ENCODE measurements at regions not wholly inside any gene's neighbourhood (a gene's known extent, or its start where the extent isn't known, plus 50 kb on each side); places are given as distances from the start of the nearest gene placed in this dataset.

GRCh38 chr12:124448955-124449622 is 118.3 kb downstream of the NCOR2 start:
- no peak overlapping the region for H3K4me3 ChIP-seq (ENCODE audit: low read length)
- no peaks in the 10 kb centered on the region for H3K27me3 ChIP-seq (ENCODE audit: control insufficient read depth, low read length)
- no peaks in the 10 kb centered on the region; the same call in none of the 2 replicates for H3K36me3 ChIP-seq (ENCODE audit: control insufficient read depth, low read length)
- no peak overlapping the region for H3K27ac ChIP-seq (ENCODE audit: low read depth, low read length)
- no peaks in the 10 kb centered on the region for H3F3A ChIP-seq (ENCODE audit: control insufficient read depth, insufficient read depth)
- no peak overlapping the region for H3K4me2 ChIP-seq (ENCODE audit: low read length)
- no peak for TF ChIP-seq EZH2phosphoT487 (IDR thresholded peaks at IDR 0.05; ENCODE audit: borderline replicate concordance, low read length)
- TF ChIP-seq CTCF (IDR thresholded peaks at IDR 0.05; ENCODE audit: low read depth, low read length, poor library complexity, severe bottlenecking): no peak
- no peaks in the 10 kb centered on the region for H3K9me3 ChIP-seq (ENCODE audit: control insufficient read depth, insufficient read depth, low read length)
- H3K4me1 ChIP-seq (ENCODE audit: control insufficient read depth, low read length): peaks cover 10% of the 10 kb centered on the region
- H4K20me1 ChIP-seq (ENCODE audit: control insufficient read depth, insufficient read depth, low read depth, low read length): no peaks in the 10 kb centered on the region
- H3K79me2 ChIP-seq (ENCODE audit: control insufficient read depth, low read length): no peaks in the 10 kb centered on the region
- no peaks in the 10 kb centered on the region for H3K9me2 ChIP-seq (replicated peaks; ENCODE audit: control insufficient read depth, low read length)

- H4K20me1 ChIP-seq (ENCODE audit: control insufficient read depth, insufficient read depth, low read depth, low read length): no peaks in the 10 kb centered on the region
- no peaks in the 10 kb centered on the region for H3F3A ChIP-seq (ENCODE audit: control insufficient read depth, insufficient read depth)
- no peaks in the 10 kb centered on the region for H3K9me3 ChIP-seq (ENCODE audit: control insufficient read depth, insufficient read depth, low read length)
- no peak overlapping the region for H3K4me3 ChIP-seq (ENCODE audit: low read length)
- H3K4me2 ChIP-seq (ENCODE audit: low read length): no peak overlapping the region
- H3K9me2 ChIP-seq (replicated peaks; ENCODE audit: control insufficient read depth, low read length): no peaks in the 10 kb centered on the region
- H3K79me2 ChIP-seq (ENCODE audit: control insufficient read depth, low read length): no peaks in the 10 kb centered on the region
- H3K4me1 ChIP-seq (ENCODE audit: control insufficient read depth, low read length): peaks cover 3% of the 10 kb centered on the region
- no peak overlapping the region for H3K27ac ChIP-seq (ENCODE audit: low read depth, low read length)
- no peaks in the 10 kb centered on the region for H3K27me3 ChIP-seq (ENCODE audit: control insufficient read depth, low read length)
- TF ChIP-seq CTCF (IDR thresholded peaks at IDR 0.05; ENCODE audit: low read depth, low read length, poor library complexity, severe bottlenecking) (no peak), EZH2phosphoT487 (IDR thresholded peaks at IDR 0.05; ENCODE audit: borderline replicate concordance, low read length) (no peak)
- H3K36me3 ChIP-seq (ENCODE audit: control insufficient read depth, low read length): no peaks in the 10 kb centered on the region; the same call in none of the 2 replicates
Observed at GRCh38 chr12:124448241-124448954, 119.0 kb downstream of the NCOR2 start.

GRCh38 chr12:124446364-124446763 is 121.0 kb downstream of the NCOR2 start:
- TF ChIP-seq CTCF (IDR thresholded peaks at IDR 0.05; ENCODE audit: low read depth, low read length, poor library complexity, severe bottlenecking) (no peak), EZH2phosphoT487 (IDR thresholded peaks at IDR 0.05; ENCODE audit: borderline replicate concordance, low read length) (no peak)
- Histone ChIP-seq H4K20me1 (ENCODE audit: control insufficient read depth, insufficient read depth, low read depth, low read length) (no peaks in the 10 kb centered on the region), H3K36me3 (ENCODE audit: control insufficient read depth, low read length) (peaks cover 3% of the 10 kb centered on the region), H3K9me2 (replicated peaks; ENCODE audit: control insufficient read depth, low read length) (no peaks in the 10 kb centered on the region), H3K9me3 (ENCODE audit: control insufficient read depth, insufficient read depth, low read length) (no peaks in the 10 kb centered on the region), H3K27ac (ENCODE audit: low read depth, low read length) (no peak overlapping the region), H3K4me1 (ENCODE audit: control insufficient read depth, low read length) (no peaks in the 10 kb centered on the region), H3K4me3 (ENCODE audit: low read length) (no peak overlapping the region), H3K27me3 (ENCODE audit: control insufficient read depth, low read length) (no peaks in the 10 kb centered on the region), H3K79me2 (ENCODE audit: control insufficient read depth, low read length) (no peaks in the 10 kb centered on the region), H3K4me2 (ENCODE audit: low read length) (no peak overlapping the region), H3F3A (ENCODE audit: control insufficient read depth, insufficient read depth) (no peaks in the 10 kb centered on the region)
